Nephron progenitor cell (in vitro differentiated cells): ENCODE measurements at regions not wholly inside any gene's neighbourhood (a gene's known extent, or its start where the extent isn't known, plus 50 kb on each side); places are given as distances from the start of the nearest gene placed in this dataset.

Experiments used
- DNase-seq: peaks from one replicate; pipeline ENCODE4 v3.0.0; 2021
- H3K27ac Mint-ChIP-seq: 2 replicates; pipeline ENCODE4 v1.8.0; 2021; ENCODE audit warnings: mild to moderate bottlenecking, moderate library complexity, mixed read lengths
- H3K27me3 Mint-ChIP-seq: 2 replicates; pipeline ENCODE4 v1.8.0; 2021; ENCODE audit warnings: mild to moderate bottlenecking, low read depth, mixed read lengths; ENCODE audit not compliant: poor library complexity
- H3K36me3 Mint-ChIP-seq: 2 replicates; pipeline ENCODE4 v1.8.0; 2021; ENCODE audit warnings: low read depth, mixed read lengths
- H3K4me1 Mint-ChIP-seq: 2 replicates; pipeline ENCODE4 v1.8.0; 2021; ENCODE audit warnings: mixed read lengths
- H3K4me3 Mint-ChIP-seq: 2 replicates; pipeline ENCODE4 v1.8.0; 2021; ENCODE audit warnings: mild to moderate bottlenecking, moderate library complexity, mixed read lengths
- H3K9me3 Mint-ChIP-seq: 2 replicates; pipeline ENCODE4 v1.8.0; 2021; ENCODE audit warnings: mild to moderate bottlenecking, moderate library complexity, mixed read lengths
- TF ChIP-seq, protein P1 (sequence below): fragments of 200-600 bp; sonication (generic); IDR thresholded peaks from 2 replicates; pipeline ENCODE4 v1.5.0; 2021; ENCODE audit warnings: antibody characterized with exemption

DNA sequence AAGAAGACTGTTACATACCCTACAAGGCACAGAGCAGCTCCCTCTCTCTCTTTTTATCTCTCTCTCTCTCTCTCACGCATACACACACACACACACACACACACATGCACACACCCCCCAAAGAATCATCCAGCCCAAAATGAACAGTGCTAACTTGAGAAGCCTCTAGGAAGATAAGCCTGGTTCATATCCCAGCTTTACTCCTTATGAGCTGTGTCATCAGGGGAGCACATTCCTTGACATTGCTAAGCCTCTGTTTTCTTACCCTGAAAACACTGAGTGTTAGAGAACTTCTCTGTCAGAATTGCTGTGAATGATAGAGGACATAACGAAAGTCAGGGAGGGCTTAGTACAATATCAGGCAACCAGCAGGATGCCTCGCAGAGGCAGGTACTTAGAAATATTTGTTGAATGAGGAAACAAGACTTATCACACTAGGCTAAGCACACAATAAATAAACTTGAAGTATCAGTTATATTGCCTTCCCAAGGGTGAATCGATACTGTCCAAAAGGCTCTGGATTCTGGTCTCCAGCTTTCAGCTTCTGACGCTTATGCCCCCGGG, 725.6 kb upstream of the ID2 start:
- TF ChIP-seq, protein P1, sequence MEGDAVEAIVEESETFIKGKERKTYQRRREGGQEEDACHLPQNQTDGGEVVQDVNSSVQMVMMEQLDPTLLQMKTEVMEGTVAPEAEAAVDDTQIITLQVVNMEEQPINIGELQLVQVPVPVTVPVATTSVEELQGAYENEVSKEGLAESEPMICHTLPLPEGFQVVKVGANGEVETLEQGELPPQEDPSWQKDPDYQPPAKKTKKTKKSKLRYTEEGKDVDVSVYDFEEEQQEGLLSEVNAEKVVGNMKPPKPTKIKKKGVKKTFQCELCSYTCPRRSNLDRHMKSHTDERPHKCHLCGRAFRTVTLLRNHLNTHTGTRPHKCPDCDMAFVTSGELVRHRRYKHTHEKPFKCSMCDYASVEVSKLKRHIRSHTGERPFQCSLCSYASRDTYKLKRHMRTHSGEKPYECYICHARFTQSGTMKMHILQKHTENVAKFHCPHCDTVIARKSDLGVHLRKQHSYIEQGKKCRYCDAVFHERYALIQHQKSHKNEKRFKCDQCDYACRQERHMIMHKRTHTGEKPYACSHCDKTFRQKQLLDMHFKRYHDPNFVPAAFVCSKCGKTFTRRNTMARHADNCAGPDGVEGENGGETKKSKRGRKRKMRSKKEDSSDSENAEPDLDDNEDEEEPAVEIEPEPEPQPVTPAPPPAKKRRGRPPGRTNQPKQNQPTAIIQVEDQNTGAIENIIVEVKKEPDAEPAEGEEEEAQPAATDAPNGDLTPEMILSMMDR, result no peak
- Mint-ChIP-seq H3K27ac (peak overlapping the region; percentile 53), H3K4me3 (no peak overlapping the region)

DNA sequence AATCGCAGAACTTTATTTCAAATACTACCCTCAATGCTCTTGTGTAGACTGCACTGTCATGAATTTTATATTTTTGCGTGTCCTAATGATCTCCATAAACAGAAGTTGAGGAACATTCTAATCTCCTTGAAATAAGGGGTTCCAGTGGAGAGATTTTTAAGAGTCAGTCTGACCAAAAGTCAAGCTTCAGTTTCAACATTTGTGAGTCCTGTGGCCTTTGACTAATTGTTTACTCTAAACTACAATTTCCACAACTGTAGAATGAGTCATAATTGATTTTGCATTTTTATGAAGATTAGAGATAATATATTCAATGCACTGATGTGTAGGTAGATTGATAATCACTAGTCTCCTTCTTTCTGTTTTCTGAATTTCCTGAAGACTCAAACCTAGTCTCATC, 720.3 kb upstream of the ID2 start:
- Mint-ChIP-seq H3K4me1 (peaks cover 9% of the 10 kb centered on the region), H3K27me3 (peaks cover 8% of the 10 kb centered on the region), H3K4me3 (no peak overlapping the region), H3K9me3 (no peaks in the 10 kb centered on the region), H3K36me3 (no peaks in the 10 kb centered on the region), H3K27ac (no peak overlapping the region)
- DNase-seq, result no peak
- TF ChIP-seq, protein P1, result no peak

More for the DNA sequence above, 725.6 kb upstream of the ID2 start:
- Mint-ChIP-seq H3K9me3 (no peaks in the 10 kb centered on the region), H3K27me3 (peaks cover 5% of the 10 kb centered on the region), H3K36me3 (no peaks in the 10 kb centered on the region), H3K4me1 (peaks cover 10% of the 10 kb centered on the region)
- no peak for DNase-seq

DNA sequence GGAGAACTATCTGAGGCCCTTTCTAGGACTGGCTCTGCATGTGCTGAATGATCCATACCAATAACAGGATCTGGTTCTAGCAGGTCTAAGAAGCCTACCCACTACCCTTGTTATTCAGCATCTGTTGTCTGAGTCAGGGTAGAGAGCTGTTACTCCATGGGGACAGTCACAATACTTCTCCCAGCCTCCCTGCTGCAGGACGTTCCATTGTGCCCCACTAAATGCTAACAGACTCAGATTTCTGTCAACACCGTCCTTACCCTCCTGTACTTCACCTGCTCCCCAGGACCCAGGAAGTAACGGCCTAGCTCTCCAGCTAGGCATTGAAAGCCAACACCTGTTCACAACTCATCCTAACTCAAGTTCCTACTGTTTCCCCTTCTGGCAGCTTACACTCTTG, 719.7 kb upstream of the ID2 start:
- Mint-ChIP-seq H3K4me1 (peaks cover 9% of the 10 kb centered on the region), H3K27ac (no peak overlapping the region), H3K9me3 (no peaks in the 10 kb centered on the region), H3K4me3 (no peak overlapping the region), H3K27me3 (peaks cover 8% of the 10 kb centered on the region), H3K36me3 (no peaks in the 10 kb centered on the region)
- TF ChIP-seq, protein P1, result no peak
- no peak for DNase-seq

DNA sequence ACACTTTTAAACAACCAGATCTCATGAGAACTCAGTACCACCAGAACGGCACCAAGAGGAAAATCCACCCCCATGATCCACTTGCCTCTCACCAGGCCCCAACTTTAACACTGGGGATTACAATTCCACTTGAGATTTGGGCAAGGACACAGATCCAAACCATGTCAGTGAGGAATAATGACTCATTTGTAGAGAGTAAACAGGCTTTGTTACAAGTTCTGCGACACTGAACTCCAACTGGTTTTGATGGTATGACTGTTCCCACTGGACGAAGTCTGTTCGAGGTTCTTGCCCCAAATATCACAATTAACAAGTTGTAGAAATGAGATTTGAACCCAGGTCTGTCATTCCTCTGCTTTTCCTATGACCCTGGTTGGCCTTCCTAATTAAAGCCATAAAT, 718.1 kb upstream of the ID2 start:
- Mint-ChIP-seq H3K4me1 (peaks cover 9% of the 10 kb centered on the region), H3K27me3 (peaks cover 4% of the 10 kb centered on the region), H3K4me3 (no peak overlapping the region), H3K36me3 (no peaks in the 10 kb centered on the region), H3K9me3 (no peaks in the 10 kb centered on the region), H3K27ac (no peak overlapping the region)
- TF ChIP-seq, protein P1, result no peak
- no peak for DNase-seq

DNA sequence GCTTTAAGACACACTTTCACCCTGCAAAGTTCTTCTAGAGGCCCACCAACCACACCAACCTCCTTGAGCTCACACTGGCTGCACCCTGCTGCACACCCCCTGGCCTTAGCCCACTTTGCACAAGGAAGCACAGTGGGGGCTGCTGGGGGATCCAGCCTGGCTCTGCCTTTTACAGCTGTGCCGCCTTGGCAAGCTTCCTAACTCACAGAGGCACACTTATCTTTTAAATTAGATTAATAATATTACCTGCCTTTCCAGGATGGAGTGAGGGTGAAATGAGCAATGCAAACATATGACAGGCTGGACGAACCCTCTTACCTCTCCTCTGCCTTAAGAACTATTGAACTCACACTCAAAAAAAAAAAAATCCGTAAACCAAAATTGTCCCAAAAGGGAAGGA, 715.8 kb upstream of the ID2 start:
- Mint-ChIP-seq H3K36me3 (no peaks in the 10 kb centered on the region), H3K4me1 (peaks cover 14% of the 10 kb centered on the region), H3K4me3 (no peak overlapping the region), H3K9me3 (no peaks in the 10 kb centered on the region), H3K27ac (no peak overlapping the region), H3K27me3 (peaks cover 4% of the 10 kb centered on the region)
- TF ChIP-seq, protein P1, result no peak
- DNase-seq, result no peak

DNA sequence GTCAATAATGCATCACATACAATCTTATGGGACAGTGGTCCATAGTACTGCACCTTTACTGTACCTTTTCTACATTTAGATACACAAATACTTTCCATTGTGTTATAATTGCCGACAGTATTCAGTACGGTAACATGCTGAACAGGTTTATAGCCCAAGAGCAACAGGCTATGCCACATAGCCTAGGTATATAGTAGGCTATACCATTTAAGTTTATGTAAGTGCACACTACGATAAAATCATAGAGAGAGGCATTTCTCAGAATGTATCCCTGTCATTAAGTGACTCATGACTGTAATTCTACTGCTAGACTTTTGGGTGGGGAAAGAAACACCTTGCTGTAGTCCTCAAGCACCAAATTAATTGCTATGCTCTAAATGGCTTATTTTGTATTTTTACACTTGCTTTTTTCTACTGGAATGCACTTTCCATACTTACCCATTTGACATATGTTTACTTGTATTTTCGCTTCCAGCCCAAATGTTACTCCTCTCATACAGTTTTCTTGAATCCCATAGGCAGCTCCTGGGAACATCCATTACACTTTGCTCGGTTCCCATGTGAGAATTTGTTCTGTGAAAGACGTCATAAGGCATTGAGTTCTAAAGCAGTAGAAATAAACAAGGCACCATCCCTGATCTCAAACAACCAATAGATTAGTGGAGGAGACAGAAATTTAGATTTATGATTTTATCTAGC, 714.0 kb upstream of the ID2 start:
- TF ChIP-seq, protein P1, result no peak
- Mint-ChIP-seq H3K4me1 (peaks cover 19% of the 10 kb centered on the region), H3K9me3 (no peaks in the 10 kb centered on the region), H3K36me3 (no peaks in the 10 kb centered on the region), H3K4me3 (no peak overlapping the region), H3K27ac (no peak overlapping the region), H3K27me3 (peaks cover 6% of the 10 kb centered on the region)
- DNase-seq, result no peak
